ENCODE measurements at regions not wholly inside any gene's neighbourhood (a gene's known extent, or its start where the extent isn't known, plus 50 kb on each side); places are given as distances from the start of the nearest gene placed in this dataset.

DNA sequence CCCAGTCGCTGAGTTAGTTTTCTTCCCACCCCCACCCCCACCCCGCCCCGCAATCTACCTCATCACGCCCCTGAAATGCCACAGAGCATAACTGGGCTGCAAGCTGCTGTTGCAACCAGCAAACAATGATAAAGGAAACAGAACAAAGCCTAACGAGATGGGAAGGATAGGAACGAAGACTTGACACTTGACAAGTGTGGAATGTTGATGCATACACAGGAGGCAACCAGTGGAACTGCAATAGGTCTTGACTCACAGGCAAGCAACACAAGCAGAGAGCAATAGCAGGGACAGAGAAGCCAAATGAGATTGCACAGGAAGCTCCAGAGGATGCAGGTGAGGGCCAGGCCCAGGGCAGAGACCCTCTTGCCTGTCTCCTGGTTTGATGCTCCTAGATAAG, 225.9 kb downstream of the IGSF11 start:
- TF ChIP-seq, protein P1, sequence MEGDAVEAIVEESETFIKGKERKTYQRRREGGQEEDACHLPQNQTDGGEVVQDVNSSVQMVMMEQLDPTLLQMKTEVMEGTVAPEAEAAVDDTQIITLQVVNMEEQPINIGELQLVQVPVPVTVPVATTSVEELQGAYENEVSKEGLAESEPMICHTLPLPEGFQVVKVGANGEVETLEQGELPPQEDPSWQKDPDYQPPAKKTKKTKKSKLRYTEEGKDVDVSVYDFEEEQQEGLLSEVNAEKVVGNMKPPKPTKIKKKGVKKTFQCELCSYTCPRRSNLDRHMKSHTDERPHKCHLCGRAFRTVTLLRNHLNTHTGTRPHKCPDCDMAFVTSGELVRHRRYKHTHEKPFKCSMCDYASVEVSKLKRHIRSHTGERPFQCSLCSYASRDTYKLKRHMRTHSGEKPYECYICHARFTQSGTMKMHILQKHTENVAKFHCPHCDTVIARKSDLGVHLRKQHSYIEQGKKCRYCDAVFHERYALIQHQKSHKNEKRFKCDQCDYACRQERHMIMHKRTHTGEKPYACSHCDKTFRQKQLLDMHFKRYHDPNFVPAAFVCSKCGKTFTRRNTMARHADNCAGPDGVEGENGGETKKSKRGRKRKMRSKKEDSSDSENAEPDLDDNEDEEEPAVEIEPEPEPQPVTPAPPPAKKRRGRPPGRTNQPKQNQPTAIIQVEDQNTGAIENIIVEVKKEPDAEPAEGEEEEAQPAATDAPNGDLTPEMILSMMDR (IDR thresholded peaks at IDR 0.05), result no peak
- TF ChIP-seq POLR2A (IDR thresholded peaks at IDR 0.05), result no peak

Measured in adrenal gland (tissue), 5 donors.